Skeletal muscle cell (primary cell): ENCODE measurements at regions not wholly inside any gene's neighbourhood (a gene's known extent, or its start where the extent isn't known, plus 50 kb on each side); places are given as distances from the start of the nearest gene placed in this dataset.
A peak's percentile ranks its signal among the peaks of the same experiment; 100 is the strongest.

Source experiments
- DNase-seq: peaks from one replicate; pipeline ENCODE4 v3.0.0-alpha.2; 2010; ENCODE audit warnings: low read depth
- H3K4me3 ChIP-seq: 2 replicates; pipeline ENCODE4 v1.5.1; 2011; ENCODE audit warnings: low read depth, mild to moderate bottlenecking, control low read depth, low read length, moderate library complexity

- DNase-seq, result no peak
Measured at GRCh38 chr2:71779774-71780105, 326.4 kb downstream of the DYSF start.

DNA sequence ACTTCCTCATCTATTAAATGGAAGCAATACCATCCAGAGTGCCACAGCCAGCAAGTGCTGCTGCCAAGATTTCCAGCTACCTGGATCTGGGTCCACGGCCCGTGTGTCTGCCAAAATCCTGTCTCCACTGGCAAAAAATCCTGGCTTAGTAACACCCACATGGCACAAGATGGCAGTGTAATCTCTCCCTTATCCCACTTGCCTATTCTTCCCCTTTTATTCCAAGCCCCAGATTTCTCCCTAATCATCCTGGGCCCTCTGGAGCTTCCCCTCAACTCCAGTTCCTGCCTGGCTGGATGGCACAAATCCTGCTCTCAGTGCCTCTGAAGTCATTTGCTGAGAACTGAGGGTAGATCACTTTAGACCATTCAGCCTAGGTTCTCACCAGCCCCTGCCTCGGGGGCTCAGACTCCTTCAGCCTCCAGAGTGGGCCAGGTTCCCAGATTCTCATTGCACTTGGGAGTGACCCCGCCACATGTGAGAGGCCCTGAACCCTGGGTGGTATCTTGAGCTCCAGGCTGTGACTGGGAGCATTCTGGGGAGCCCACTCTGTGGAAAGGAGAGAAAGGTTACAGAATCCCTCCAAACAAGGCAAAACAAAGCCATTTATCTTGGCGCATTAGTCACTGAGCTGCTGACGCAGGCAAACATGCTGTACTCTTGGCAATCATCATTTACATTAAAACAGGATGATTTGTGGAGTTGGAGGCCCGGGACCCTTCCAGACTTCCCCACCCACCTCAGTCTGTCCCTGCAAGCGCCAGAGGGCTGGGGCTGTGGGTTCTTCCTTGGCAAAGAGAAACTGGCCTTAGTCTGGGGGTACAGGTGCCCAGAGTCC, 325.8 kb downstream of the DYSF start:
- H3K4me3 ChIP-seq, result no peak overlapping the region
- peak; percentile 32 for DNase-seq

More at GRCh38 chr2:71779774-71780105, 326.4 kb downstream of the DYSF start:
- no peak overlapping the region for H3K4me3 ChIP-seq

- no peak overlapping the region for H3K4me3 ChIP-seq
- DNase-seq, result no peak
Measured at GRCh38 chr2:71778514-71778913, 325.2 kb downstream of the DYSF start.

- no peak overlapping the region for H3K4me3 ChIP-seq
- no peak for DNase-seq
Measured at GRCh38 chr2:71777946-71778345, 324.6 kb downstream of the DYSF start.

DNA sequence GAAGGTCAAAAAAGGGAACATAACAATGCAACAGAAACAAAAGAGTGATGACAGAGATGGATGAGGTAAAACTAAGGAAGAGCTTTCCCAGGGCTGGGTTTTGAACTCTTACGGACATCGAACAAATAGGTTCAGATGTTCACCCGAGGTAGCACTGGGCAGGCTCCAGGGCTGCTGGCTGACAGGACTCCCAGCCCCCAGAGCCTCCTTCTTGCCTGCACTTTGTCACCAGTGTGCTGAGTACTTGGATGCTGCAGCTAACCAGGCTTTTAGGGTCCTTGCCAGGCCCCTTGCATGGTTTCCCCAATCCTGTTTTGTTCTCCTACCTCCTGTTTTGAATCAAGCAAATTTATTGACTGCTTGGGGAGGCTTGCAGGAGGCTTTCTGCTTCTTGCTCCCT, 322.9 kb downstream of the DYSF start:
- H3K4me3 ChIP-seq, result no peak overlapping the region
- no peak for DNase-seq

- H3K4me3 ChIP-seq, result no peak overlapping the region
- DNase-seq, result no peak
Measured at GRCh38 chr2:71773218-71773617, 319.9 kb downstream of the DYSF start.

- no peak overlapping the region for H3K4me3 ChIP-seq
- no peak for DNase-seq
Measured at GRCh38 chr2:71772510-71773172, 319.3 kb downstream of the DYSF start.

DNA sequence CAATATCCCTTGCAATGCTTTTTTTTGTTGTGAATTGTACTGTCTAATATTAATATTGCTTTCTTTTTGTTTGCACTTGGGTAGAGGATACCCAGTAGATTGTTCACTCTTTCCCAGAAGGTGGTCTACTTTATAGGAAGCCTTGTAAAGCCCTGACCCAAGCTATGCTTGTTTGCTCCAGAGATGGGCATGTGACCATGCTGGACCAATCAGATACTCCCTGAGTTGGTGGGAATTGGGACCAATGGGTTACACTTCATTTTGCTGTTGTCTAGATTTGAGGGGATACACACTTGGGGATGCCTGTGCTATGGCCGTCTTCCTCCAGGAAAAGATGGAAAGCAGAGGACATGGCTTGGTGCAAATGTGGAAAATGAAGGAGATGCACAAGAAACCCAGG, 314.3 kb downstream of the DYSF start:
- H3K4me3 ChIP-seq, result no peak overlapping the region

DNA sequence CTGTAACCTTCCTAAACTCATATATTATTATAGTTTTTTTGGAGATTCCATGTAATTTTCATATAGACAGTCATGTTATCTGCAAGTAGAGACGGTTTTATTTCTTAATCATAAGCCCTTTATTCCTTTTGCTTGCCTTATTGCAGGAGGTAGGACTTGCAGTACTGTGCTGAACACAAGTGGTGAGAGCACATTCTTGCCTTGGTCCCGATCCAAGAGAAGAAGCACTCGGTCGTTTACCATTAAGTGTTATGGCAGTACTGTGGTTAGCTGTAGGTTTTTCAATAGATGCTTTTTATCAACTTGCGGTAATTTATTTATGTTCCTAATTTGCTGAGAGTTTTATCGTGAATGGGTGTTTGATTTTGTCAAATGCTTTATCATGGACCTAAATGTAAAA, 305.7 kb downstream of the DYSF start:
- H3K4me3 ChIP-seq, result no peak overlapping the region
- DNase-seq, result no peak

More for the DNA sequence above, 314.3 kb downstream of the DYSF start:
- DNase-seq, result no peak

GRCh38 chr2:71757351-71757750, 304.0 kb downstream of the DYSF start:
- no peak for DNase-seq
- H3K4me3 ChIP-seq, result no peak overlapping the region

- no peak overlapping the region for H3K4me3 ChIP-seq
- DNase-seq, result no peak
Measured at GRCh38 chr2:71756280-71756906, 303.0 kb downstream of the DYSF start.

DNA sequence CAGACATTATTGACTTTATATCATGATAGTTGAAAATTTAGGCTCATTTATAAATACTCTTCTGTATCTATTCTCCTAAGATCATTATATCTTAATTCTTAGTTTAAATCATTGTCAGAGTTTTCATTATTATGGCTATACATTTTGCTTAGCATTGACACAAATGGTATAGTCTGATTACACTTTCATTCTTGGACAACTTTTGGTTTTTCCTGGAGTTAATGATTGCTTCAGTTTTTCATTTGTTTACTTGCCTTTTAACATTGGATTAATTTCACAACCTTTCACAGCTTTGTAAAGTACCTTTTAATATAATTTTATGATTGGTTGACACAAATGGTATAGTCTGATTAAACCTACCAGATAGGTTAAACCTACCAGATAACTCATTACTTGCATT, 298.2 kb downstream of the DYSF start:
- no peak for DNase-seq
- no peak overlapping the region for H3K4me3 ChIP-seq

GRCh38 chr2:71749671-71750101, 296.3 kb downstream of the DYSF start:
- DNase-seq, result no peak
- no peak overlapping the region for H3K4me3 ChIP-seq

DNA sequence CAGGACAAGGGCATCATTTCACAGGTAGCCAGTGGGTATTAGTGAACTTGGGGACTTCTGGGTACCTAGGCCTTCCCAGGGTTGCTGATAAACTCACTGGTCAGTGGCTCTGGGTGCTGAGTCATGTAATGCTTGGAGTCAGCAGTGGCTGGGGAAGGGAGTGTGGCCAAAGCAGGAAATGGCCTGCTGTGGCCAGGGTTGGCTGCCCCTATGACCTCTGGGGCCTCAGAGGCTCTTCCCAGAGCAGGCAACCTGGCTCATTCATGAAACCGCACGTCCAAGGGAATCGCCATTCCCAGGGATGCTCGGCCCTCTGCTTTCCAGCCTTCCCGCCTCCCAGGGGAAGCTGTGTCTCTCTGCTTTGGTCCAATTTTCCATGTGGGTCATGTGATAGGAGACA, 294.9 kb downstream of the DYSF start:
- H3K4me3 ChIP-seq, result no peak overlapping the region
- no peak for DNase-seq

GRCh38 chr2:71747559-71747958, 294.2 kb downstream of the DYSF start:
- DNase-seq, result no peak

GRCh38 chr2:71746946-71747501, 293.7 kb downstream of the DYSF start:
- no peak overlapping the region for H3K4me3 ChIP-seq
- DNase-seq, result no peak

More at GRCh38 chr2:71747559-71747958, 294.2 kb downstream of the DYSF start:
- no peak overlapping the region for H3K4me3 ChIP-seq

DNA sequence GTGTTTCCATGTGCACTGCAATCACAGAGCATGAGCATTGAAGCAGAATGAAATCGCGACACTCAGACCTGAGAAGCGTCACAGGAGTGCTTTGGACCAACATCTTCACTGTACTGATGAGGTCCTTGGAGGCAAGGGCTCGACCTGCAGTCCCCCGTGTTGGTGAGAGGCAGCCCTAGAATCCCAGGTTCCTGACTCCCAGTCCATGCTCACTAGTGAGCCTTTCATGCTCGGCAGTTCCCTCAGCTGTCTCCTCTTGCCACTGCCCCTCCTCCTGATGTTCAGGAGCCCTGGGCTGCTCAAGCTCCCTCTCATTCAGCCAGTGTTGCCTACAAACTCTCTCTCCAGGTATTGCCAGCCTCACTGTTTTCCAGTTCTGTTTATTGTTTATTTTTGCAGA, 291.4 kb downstream of the DYSF start:
- no peak for DNase-seq
- H3K4me3 ChIP-seq, result no peak overlapping the region

GRCh38 chr2:71743995-71744675, 290.8 kb downstream of the DYSF start:
- no peak overlapping the region for H3K4me3 ChIP-seq
- peak; percentile 25 for DNase-seq

- peak; percentile 60 for DNase-seq
Measured at GRCh38 chr2:71742953-71743601, 289.7 kb downstream of the DYSF start.

More at GRCh38 chr2:71742953-71743601, 289.7 kb downstream of the DYSF start:
- no peak overlapping the region for H3K4me3 ChIP-seq
